DOHH2 (cell line): ENCODE measurements at regions not wholly inside any gene's neighbourhood (a gene's known extent, or its start where the extent isn't known, plus 50 kb on each side); places are given as distances from the start of the nearest gene placed in this dataset.

ENCODE experiments used
- H3F3A ChIP-seq: fragments of 200-600 bp; sonication (generic), shearing (Covaris generic); 2 replicates; pipeline ENCODE4 v1.6.0; 2016; ENCODE audit warnings: antibody characterized with exemption, mild to moderate bottlenecking; ENCODE audit not compliant: control insufficient read depth, insufficient read depth
- H3K27ac ChIP-seq: fragments of 200-600 bp; sonication (generic); 2 replicates; pipeline ENCODE4 v1.5.1; 2014; ENCODE audit warnings: low read depth, mild to moderate bottlenecking, low read length, moderate library complexity
- H3K27me3 ChIP-seq: fragments of 200-600 bp; sonication (generic); 2 replicates; pipeline ENCODE4 v1.6.1; 2014; ENCODE audit warnings: mild to moderate bottlenecking, low read length, mixed read lengths; ENCODE audit not compliant: control insufficient read depth
- H3K36me3 ChIP-seq: fragments of 200-600 bp; sonication (generic); 2 replicates; pipeline ENCODE4 v1.6.1; 2014; ENCODE audit warnings: mild to moderate bottlenecking, low read length, moderate library complexity, mixed read lengths; ENCODE audit not compliant: control insufficient read depth
- H3K4me1 ChIP-seq: fragments of 200-600 bp; sonication (generic); 2 replicates; pipeline ENCODE4 v1.6.1; 2014; ENCODE audit warnings: mild to moderate bottlenecking, low read length, mixed read lengths; ENCODE audit not compliant: control insufficient read depth
- H3K4me2 ChIP-seq: fragments of 200-600 bp; sonication (generic); 2 replicates; pipeline ENCODE4 v1.6.0; 2014; ENCODE audit warnings: mild to moderate bottlenecking, low read length, moderate library complexity
- H3K4me3 ChIP-seq: fragments of 200-600 bp; sonication (generic); 2 replicates; pipeline ENCODE4 v1.5.1; 2014; ENCODE audit warnings: mild to moderate bottlenecking, low read length, mixed read lengths
- H3K79me2 ChIP-seq: fragments of 200-600 bp; sonication (generic); 2 replicates; pipeline ENCODE4 v1.6.1; 2014; ENCODE audit warnings: mild to moderate bottlenecking, low read length, mixed read lengths; ENCODE audit not compliant: control insufficient read depth
- H3K9me2 ChIP-seq: fragments of 200-600 bp; sonication (generic); replicated peaks from 2 replicates; pipeline ENCODE4 v1.6.1; 2014; ENCODE audit warnings: mild to moderate bottlenecking, low read length, mixed read lengths; ENCODE audit not compliant: control insufficient read depth
- H3K9me3 ChIP-seq: fragments of 200-600 bp; sonication (generic); 2 replicates; pipeline ENCODE4 v1.6.1; 2014; ENCODE audit warnings: antibody characterized with exemption, low read length, mixed read lengths; ENCODE audit not compliant: control insufficient read depth, insufficient read depth
- H4K20me1 ChIP-seq: fragments of 200-600 bp; sonication (generic); 2 replicates; pipeline ENCODE4 v1.6.0; 2014; ENCODE audit warnings: low read depth, mild to moderate bottlenecking, antibody characterized with exemption, low read length, moderate library complexity; ENCODE audit not compliant: control insufficient read depth, insufficient read depth
- CTCF ChIP-seq: fragments of 200-600 bp; sonication (generic); IDR thresholded peaks from one replicate; pipeline ENCODE4 v1.5.1; 2014; ENCODE audit warnings: antibody characterized with exemption, mild to moderate bottlenecking, low read depth, low read length; ENCODE audit not compliant: poor library complexity, severe bottlenecking
- EZH2phosphoT487 ChIP-seq: fragments of 200-600 bp; sonication (generic); IDR thresholded peaks from 2 replicates; pipeline ENCODE4 v1.6.1; 2017; ENCODE audit warnings: borderline replicate concordance, mild to moderate bottlenecking, antibody characterized with exemption, low read length, moderate library complexity, mixed read lengths

GRCh38 chr2:205906419-205906818 is 179.6 kb downstream of the INO80D start:
- Histone ChIP-seq H3K4me1 (peaks cover 21% of the 10 kb centered on the region), H3K27ac (no peak overlapping the region), H3K9me2 (no peaks in the 10 kb centered on the region), H3K9me3 (no peaks in the 10 kb centered on the region), H4K20me1 (no peaks in the 10 kb centered on the region), H3K4me3 (no peak overlapping the region), H3K4me2 (no peak overlapping the region), H3F3A (no peaks in the 10 kb centered on the region), H3K27me3 (0 out of 2 replicates have a peak, but pooled peaks cover 3% of the 10 kb centered on the region), H3K79me2 (no peaks in the 10 kb centered on the region), H3K36me3 (no peaks in the 10 kb centered on the region)
- TF ChIP-seq EZH2phosphoT487 (no peak), CTCF (no peak)

GRCh38 chr2:205905576-205905975 is 180.4 kb downstream of the INO80D start:
- no peaks in the 10 kb centered on the region for H3K9me2 ChIP-seq
- H3F3A ChIP-seq, result no peaks in the 10 kb centered on the region
- no peaks in the 10 kb centered on the region for H3K9me3 ChIP-seq
- peaks cover 21% of the 10 kb centered on the region for H3K4me1 ChIP-seq
- no peak for TF ChIP-seq EZH2phosphoT487
- TF ChIP-seq CTCF, result no peak
- no peaks in the 10 kb centered on the region for H4K20me1 ChIP-seq
- H3K27ac ChIP-seq, result no peak overlapping the region
- H3K36me3 ChIP-seq, result no peaks in the 10 kb centered on the region
- H3K4me2 ChIP-seq, result peak overlapping the region; percentile 41
- H3K79me2 ChIP-seq, result no peaks in the 10 kb centered on the region
- 0 out of 2 replicates have a peak, but pooled peaks cover 3% of the 10 kb centered on the region for H3K27me3 ChIP-seq
- no peak overlapping the region for H3K4me3 ChIP-seq

- no peaks in the 10 kb centered on the region for H3K9me2 ChIP-seq
- TF ChIP-seq CTCF, result no peak
- TF ChIP-seq EZH2phosphoT487, result no peak
- peak overlapping the region; percentile 41 for H3K4me2 ChIP-seq
- no peaks in the 10 kb centered on the region for H3K79me2 ChIP-seq
- H4K20me1 ChIP-seq, result no peaks in the 10 kb centered on the region
- no peaks in the 10 kb centered on the region for H3K36me3 ChIP-seq
- H3K27me3 ChIP-seq, result 0 out of 2 replicates have a peak, but pooled peaks cover 3% of the 10 kb centered on the region
- no peak overlapping the region for H3K27ac ChIP-seq
- H3K4me3 ChIP-seq, result no peak overlapping the region
- no peaks in the 10 kb centered on the region for H3K9me3 ChIP-seq
- H3F3A ChIP-seq, result no peaks in the 10 kb centered on the region
- peaks cover 21% of the 10 kb centered on the region for H3K4me1 ChIP-seq
Measured at GRCh38 chr2:205904873-205905272, 181.1 kb downstream of the INO80D start.
